ENCODE measurements at regions not wholly inside any gene's neighbourhood (a gene's known extent, or its start where the extent isn't known, plus 50 kb on each side); places are given as distances from the start of the nearest gene placed in this dataset.

DNA sequence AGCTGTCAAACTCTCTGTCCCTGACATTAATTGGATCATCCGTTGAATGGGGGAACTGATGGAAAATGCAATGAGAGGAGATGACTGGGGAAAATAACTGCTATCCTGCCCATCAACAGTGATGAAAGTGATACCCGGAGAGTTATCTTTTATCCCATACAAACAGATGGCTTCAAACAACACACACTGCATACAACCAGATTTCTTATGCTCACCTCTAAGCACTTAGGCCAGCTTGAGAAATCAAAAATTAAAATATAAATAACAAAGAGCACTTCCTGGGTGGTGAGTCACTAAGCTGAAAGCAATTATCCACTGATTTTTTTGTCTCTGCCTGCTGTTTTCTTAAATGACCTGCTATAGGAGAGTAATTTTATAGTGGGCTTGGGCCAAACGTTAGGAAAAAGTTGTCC lies 237.6 kb upstream of the RGPD4 start:
- peak; percentile 55 for DNase-seq

DNA sequence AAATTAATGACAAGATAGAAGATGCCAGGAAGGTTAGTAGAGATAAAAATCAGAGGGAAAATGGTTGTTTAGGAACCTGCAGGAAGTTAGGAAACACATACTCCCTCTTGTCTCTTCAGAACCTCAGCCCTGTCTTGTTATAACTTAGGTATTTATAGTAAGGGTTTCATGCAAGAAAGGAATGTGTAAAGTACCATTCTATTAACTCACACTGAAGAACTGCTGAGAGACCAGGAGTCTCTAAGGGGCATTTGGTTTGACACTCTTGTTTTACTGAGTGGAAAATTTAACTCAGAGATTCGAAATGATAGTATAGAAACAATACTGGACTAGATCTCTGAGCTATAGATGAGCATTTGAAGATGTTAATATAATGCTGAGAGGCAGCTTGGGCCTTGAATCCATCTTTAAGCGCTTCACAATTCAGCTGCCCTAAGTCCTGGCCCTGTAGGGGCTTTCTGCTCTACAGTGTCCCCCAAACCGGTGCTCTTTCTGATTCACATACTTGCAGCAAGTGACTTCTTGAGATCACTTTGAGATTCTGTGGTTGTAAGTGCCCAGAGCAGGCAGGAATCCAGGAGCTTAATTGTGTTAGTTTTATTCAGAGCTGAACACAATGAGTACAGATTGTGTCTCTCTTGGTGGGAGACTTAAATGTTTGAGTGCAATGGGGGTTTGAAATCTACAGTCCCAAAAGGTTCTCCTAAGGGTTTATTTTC lies 235.0 kb upstream of the RGPD4 start:
- DNase-seq, result no peak

DNA sequence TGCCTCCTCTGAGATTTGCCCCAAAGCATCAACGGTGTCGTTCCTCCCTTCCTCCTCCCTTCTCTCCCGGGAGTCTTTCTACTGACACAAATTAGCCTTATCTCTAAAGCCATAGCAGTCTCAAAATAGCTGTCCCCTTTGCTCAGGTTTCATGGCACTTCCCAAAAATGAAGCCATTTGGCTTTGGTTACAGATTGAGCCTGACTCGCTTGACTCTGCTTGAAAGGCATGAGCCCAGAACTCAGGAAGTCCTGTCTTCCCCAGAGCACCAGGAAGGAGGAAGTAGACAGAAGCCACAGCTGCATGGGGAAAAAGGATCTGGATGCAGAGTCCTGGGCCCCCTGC lies 234.4 kb upstream of the RGPD4 start:
- no peak for DNase-seq

DNA sequence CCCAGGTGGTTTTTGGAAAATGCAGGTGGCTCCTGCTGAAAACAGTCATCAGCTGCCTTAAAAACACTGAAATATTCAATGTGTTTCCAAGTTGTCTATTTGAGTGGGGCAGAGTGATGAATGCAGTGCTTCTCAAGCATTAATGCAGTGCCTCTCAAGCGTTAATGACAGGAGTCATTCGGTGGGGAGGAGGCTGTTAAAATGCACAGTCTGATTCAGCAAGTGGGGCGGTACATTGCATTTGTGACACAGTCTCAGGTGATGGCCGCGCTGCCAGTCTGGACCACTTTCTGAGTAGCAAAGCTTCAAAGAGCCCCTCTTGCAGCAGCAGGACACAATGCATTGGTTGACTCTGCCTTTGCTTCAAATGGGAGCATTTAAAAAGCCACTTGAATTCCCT lies 231.4 kb upstream of the RGPD4 start:
- peak; percentile 9 for DNase-seq

DNA sequence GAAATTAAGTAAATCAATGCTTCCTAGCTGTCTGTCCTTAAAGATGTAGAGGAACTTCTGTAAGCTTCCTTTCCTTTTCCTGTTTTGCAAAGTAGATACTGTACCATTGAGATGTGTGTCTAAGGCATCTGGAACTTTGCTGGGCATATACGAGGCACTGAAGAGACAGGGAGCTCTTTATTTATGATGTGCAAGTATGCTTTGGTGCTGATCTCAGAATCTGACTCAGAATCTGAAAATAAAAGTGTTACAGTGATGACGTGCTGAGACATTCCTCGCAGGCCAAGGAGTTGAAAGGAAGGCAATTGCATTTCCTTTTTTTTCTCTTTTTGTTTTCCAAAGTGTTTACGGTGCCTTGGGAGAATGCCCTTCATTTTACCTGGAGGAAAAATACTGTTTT lies 230.9 kb upstream of the RGPD4 start:
- DNase-seq, result no peak

DNA sequence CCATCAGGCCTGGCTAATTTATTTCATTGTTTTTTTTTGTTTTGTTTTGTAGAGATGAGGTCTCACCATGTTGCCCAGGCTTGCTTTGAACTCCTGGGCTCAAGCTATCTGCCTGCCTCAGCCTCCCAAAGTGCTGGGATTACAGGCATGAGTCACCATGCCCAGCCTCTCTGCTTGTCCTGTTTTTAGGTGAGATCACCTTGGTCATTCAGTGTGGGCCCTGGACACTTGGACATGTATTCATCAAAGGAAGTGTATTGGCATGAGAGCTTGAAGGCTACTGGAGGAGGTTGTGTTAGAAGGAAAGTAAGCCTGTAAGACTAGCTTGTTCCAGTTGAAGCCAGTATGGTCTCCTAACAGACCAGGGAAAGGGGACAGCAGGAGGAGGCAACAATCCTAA lies 229.2 kb upstream of the RGPD4 start:
- no peak for DNase-seq

DNA sequence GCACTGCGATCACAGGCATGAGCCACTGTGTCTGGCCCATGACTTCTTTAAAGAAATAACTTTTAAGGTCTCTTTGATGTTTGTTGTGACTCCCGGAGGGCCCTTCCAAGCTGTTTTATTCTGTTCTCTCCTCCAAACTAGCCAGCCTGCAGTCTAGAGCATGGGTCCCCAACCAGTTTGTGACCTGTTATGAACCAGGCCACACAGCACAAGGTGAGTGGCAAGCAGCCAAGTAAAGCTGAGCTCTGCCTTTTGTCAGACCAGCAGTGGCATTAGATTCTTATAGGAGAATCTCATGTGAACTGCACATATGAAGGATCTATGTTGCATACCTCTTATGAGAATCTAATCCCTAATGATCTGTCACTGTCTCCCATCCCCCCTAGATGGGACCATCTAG lies 223.9 kb upstream of the RGPD4 start:
- DNase-seq, result no peak

DNA sequence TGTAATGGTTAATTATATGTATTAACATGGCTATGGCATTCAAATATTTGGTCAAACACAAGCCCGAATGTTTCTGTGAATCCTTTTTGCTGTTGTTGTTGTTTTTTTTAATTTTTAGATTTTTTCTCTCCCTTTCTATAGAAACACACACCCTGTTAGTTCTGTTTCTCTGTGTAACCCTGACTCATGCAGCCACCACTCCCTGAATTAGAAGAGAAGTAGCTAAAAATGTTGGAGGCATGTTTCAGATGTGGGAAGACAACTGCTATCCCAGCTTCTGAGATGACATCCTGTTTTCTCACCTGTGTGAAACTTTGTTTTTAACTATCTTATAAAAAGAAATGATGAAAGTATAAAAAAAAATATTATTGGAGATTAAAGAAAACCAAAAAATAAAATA lies 219.6 kb upstream of the RGPD4 start:
- no peak for DNase-seq

DNA sequence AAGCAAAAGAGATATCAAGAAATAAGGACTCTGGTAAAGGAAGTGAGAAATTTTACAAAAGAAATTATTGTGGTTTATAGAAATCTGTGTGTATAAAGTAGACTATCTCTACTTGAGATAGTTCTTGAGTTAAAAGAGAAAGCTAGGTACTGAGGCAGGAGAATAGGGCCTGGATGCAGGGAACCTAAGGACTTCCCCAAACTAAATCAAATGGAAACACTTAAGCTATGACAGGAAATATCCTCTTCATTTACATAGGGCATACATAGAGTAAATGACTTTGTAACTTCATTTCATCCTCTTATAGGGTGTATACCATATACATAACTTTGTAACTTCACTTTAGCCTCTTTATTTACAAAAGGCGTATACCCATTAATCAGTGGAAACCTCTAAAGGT lies 219.2 kb upstream of the RGPD4 start:
- no peak for DNase-seq

DNA sequence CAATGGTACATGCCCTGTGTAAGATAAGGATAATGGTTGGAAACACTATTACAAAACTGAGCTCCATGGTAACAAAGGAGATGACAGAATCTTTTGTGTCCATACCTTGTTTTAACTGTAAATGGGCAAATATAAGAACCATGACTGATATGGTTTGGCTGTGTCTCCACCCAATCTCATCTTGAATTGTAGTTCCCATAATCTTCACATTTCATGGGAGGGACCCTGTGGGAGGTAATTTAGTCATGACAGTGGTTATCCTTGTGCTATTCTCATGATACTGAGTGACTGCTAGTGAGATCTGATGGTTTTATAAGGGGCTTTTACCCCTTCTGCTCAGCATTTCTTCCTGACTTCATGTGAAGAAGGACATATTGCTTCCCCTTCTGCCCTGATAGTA lies 211.7 kb upstream of the RGPD4 start:
- DNase-seq, result no peak

DNA sequence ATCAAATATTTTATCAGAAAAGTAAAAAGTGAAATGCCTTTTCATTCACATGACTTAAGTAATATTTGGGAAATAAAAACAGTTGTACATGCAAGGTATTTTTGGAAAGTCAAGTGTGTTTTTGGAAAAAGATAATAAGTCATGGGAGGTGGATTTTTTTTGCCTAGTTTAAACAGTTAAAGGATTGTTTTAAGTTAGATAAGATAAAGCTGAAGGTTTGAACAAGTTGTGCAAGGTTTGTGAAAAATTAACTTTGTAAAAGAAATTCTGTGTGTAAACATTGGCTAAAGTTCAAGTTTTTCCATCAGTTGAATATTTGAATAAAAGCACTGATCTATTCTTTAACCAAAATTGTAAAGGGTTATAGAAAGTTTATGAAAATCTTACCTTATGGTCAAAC lies 207.9 kb upstream of the RGPD4 start:
- no peak for DNase-seq

DNA sequence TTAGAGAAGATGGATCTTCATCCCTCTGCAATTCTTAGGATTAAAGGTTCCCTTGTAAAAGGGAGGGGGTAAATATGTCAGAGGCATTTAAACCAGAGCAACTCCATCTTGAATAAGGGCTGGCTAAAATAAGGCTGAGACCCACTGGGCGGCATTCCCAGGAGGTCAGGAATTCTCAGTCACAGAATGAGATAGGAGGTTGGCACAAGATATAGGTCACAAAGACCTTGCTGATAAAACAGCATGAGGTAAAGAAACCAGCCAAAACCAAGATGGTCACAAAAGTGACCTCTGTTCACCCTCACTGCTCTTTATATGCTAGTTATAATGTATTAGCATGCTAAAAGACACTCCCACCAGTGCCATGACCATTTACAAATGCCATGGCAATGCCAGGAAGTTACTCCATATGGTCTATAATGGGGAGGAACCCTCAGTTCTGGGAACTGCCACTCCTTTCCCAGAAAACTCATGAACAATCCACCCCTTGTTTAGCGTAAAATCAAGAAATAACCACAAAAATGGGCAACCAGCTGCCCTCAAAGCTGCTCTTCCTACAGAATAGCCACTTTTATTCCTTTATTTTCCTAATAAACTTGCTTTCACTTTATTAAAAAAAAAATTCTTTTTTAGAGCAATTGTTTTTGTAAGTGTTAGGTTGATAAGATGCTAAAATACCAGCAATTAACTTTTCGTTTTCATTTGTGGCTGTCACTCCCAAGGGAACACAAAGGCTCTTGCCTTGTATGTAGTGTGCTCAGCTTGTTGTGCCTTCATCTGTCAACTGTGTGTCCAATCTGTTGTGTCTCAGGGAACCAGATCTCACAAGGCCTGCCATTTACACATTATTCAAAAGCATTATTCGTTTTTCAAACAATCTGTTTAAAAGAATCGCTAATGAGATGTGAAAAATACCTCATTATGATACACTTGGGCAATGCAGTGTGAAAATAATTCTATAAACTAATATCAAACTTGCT lies 205.2 kb upstream of the RGPD4 start:
- DNase-seq, result no peak

DNA sequence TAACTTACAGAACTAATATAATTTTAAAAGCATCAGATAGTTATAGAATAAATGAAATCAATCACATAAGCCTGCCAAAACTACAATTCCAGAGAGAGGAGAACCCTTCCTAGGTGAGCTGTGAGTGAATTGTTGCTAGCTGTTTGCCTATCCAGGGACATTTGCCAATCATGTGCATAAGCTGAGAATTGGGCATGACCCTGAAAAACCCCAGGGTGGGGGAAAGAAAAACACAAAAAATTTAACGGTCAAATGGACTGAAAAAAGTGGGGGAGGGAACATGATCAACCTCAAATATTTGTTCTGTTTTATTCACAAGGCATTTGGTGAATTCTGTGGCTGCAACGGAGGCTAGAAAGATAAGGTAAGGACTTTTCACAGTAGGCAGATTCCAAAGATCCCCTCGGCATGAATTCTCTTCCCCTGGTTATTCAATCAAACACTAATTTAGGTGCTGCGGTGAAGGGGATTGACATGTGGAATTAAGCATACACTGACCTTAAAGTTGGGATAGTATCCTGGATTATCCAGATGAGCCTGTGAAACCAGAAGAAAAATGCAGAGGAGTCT lies 203.9 kb upstream of the RGPD4 start:
- DNase-seq, result no peak

DNA sequence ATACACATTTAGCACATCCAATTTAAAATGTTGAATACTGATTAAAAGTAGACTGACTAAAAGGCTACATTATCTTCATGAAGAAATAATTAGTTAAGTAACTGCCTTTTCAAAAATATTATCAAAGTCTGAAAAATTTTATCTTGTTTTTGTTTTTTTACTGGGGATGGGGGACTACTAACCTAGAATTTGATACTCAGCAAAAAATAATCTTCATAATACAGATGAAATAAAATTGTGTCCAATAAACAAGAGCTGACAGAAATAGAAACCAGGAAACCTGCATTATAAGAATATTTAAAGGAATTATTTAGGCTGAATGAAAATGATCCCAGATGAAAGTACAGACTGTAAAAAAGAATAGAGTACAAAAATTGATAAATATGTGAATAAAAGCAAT lies 200.7 kb upstream of the RGPD4 start:
- DNase-seq, result no peak

DNA sequence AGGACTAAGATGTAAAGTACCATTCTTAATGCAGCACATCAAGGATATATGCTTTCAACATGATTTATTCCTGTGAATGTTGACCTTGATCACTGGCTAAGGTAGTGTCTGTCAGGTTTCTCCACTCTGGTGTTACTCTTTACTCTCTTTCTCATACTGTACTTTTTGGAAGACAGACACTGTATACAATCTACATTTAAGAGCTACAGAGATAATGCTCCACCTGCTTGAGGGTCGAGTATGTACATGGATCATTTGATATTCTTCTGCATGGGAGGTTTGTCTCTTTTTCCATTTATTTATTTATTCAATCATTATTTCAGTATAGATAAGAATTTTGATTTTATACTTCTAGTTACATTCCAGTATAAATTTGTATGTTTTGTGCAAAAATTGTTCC lies 199.5 kb upstream of the RGPD4 start:
- no peak for DNase-seq

DNA sequence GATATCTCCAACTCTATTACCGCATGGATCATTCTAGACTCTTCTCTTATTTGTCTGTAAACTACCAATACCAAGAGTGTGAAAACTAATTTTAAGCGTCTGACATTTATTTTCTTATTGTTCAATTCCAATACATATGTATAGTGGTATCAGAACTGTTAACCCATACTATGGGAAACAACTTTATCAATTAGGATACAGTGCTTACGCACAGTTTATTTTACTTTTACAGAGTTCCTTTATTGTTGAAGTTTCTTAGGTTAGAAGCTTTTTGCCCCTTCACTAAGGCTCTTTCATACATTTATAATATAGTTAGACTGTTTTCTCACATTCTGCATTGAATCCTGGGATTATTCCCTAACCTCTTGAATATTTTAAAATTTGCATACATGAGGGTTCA lies 198.8 kb upstream of the RGPD4 start:
- no peak for DNase-seq

DNA sequence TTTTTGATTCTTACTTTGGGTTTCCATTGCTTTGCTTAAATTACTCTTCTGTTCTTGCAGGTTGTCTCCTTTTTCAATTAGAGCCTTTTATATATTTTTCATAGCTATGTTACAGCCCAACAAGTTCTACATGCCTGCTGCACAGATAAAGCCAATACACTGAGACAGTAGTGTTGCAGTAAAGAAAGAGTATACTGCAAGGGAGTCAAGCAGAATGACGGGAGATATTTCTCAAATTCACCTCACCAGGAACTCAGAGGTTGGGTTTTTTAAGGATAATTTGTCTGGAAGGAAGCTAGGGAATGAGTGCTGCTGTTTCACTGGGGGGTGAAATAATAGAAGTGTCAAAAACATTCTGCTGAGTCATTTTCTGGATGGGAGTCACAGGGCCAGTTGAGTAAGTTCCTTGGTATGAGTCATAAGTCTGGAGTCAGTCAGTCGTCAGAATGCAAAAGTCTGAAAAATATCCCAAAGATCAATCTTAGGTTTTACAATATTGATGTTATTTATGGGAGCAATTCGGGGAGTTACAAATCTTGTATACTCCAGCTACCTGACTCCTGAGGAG lies 193.0 kb upstream of the RGPD4 start:
- DNase-seq, result no peak

DNA sequence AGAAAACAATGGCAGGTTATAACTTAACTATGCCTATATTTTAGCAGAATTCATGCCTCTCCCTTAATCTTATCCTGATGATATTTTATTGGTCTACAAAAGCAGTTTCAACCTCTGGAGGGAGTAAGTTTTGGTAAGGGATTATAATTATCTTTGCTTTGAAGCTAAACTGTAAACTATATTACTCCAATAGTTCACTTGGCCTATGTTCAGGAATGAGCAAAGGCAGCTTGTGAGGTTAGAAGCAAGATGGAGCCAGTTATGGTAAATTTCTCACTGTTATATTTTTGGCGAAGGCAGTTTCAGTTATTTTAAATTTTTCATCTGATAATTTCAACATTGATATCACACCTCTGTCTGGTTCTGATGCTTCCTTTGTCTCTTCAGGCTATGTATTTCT lies 192.5 kb upstream of the RGPD4 start:
- no peak for DNase-seq

DNA sequence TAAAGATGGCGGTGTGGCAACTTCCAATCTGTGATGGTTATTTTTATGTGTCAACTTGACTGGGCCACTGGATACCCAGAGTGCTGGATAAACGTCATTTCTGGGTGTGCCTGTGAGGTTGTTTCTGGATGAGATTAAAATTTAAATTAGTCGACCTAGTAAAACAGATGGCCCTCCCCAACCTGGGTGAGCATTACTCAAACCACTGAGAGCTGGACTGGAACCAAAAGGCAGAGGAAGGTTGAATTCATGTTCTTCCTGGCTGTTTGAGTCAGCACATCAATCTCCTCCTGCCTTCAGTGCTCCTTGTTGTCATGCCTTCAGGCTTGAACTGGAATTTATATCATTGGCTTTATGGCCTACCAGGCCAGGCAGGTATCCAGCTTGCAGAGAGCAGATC lies 190.8 kb upstream of the RGPD4 start:
- DNase-seq, result no peak

DNA sequence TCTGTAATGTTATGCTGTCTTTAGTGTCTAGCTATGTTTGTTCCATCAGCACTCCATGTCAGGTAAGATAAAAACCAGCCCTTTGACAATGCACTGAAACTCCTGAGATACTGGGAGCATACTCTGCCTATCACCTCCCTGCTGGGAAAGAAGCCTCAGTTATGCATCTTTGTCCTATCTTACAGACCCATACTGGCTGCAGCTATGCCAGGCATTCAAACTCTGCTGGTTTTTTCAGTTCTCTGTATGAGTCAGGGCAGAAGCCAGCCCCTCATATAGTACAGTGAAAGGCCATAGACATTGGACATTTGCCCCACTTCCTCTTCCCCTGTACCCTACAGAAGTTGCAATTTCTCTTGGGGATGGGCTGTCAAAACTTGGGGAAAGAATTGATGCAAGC lies 181.1 kb upstream of the RGPD4 start:
- DNase-seq, result no peak

DNA sequence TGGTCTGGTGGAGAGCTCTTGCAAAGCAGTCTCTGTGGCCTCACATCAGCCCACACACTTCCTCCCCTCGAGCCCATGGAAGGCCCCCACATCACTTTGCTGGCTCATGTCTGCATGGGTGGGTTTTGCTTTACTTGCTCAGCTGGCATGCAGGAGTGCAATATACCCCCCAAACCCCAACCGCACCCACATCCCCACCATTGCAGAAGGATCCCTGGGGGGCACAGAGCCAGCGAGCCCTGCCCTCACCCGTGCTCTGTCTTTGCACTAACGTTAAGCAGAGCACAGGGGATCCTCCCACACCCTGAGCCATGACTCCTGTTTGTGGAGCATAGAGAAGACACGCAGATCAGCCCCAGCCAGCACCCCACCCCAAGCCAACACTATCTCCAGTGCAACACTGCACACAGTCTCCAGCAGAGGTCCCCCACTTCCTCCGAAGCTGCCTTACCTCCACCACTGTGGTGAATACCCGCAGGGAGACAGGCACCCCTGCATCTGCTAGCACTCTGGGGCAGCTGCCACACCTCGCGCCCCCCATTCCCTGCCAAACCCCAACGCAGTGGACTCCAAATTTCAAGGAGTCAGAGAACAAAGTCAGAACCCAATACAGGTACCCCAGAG lies 177.8 kb upstream of the RGPD4 start:
- no peak for DNase-seq

DNA sequence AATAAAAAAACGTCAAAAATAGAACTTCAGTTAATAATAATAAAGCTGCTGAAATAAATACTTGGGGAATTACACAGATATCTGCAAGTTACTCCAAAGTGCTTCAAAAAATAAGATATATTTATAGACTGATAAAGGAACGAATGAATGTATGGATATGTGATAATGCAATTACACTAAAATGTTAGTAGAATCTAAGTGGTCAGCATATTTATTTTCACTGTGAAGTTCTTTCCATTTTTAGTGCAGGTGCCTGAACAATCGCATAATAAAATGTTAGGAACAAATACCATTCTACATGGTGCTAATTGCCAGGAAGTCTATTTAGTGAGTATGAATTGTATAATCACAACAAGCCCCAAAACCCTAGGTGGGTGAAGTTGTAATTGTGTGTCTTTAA lies 169.6 kb upstream of the RGPD4 start:
- no peak for DNase-seq

DNA sequence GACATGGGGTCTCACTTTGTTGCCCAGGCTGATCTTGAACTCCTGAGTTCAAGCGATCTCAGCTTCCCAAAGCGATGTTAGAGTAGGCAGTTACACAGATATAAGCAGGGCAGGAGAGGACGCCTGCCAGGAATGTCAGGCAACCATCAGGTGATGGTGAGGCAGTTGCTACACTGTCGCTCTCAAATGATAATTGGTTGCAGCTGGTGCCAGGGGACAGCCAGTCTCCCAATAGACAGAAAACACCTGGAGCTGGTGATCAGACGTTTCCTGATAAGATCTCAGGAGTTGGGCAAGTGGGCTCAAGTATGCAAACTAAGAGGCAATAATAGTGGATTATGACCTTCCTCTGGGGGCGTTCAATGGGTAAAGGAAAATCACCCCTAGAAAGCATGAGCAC lies 163.1 kb upstream of the RGPD4 start:
- DNase-seq, result peak; percentile 39
